ENCODE measurements at regions not wholly inside any gene's neighbourhood (a gene's known extent, or its start where the extent isn't known, plus 50 kb on each side); places are given as distances from the start of the nearest gene placed in this dataset.
"Not testable (repeated sequence)": the region's sequence is repeated elsewhere in the genome, so short reads cannot be mapped to it uniquely, and the experiment has no call there.

GRCh38 chr5:66410122-66410521, 186.1 kb upstream of the MAST4 start:
- in situ Hi-C loops (cut with HindIII; ENCODE audit: low sequenced_read_pairs): no loop called here

GRCh38 chr5:66411701-66412100, 184.5 kb upstream of the MAST4 start:
- in situ Hi-C loops (cut with HindIII; ENCODE audit: low sequenced_read_pairs): no loop called here

DNA sequence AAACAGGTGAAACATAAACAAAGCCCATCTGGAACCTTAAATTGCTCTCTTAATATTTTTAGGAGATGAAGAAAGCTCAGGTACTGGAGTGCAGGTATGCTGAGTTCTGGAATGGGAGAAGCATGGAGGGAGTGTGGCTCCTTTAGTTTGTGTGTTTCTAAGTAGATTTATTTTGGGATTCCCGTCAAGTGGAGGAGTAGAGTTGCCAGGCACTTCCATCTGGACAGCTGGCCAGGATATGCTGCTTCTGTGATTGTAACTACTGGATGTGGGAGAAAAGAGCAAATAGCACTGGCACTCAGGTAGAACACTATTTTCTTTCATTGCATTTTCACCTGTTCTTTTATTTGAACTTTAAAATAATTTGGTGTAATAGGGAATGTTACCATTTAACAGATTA, 182.3 kb upstream of the MAST4 start:
- in situ Hi-C loops (cut with HindIII; ENCODE audit: low sequenced_read_pairs): no loop called here

DNA sequence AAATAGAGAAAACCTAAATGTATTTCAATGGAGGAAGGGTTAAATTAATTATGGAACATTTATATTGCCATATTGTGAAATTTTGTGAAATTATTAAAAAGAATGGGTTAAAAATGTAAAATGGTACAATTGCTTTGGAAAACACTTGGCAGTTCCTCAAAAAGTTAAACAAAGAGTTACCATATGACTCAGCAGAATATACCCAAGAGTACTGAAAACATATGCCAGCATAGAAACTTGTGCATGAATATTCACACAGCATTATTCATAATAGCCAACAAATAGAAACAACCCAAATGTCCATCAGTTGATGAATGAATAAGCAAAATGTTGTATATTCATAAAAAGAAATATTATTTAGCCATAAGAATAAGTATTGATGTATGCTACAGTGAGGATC, 181.0 kb upstream of the MAST4 start:
- in situ Hi-C loops (cut with HindIII; ENCODE audit: low sequenced_read_pairs): no loop called here

- in situ Hi-C loops (cut with HindIII; ENCODE audit: low sequenced_read_pairs): no loop called here
Measured at GRCh38 chr5:66416698-66417097, 179.5 kb upstream of the MAST4 start.

DNA sequence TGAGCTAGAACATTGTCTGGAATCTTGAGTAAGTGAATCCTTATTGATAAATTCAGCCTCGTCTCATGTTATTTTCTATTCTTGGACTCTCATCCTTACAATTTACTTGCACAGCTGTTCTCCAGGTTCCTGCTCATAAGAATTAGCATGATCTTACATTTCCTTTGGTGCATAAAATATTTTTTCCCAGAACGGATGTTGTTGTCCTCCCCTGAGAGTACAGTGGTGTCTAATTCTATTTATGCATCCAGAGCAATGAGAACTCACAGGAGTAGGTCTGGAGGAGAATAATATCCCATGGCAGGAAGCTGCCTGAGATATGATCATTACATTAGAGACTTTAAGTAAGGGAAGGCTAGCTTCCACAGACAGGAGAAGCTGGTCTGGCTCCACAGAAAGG, 178.4 kb upstream of the MAST4 start:
- in situ Hi-C loops (cut with HindIII; ENCODE audit: low sequenced_read_pairs): no loop called here

DNA sequence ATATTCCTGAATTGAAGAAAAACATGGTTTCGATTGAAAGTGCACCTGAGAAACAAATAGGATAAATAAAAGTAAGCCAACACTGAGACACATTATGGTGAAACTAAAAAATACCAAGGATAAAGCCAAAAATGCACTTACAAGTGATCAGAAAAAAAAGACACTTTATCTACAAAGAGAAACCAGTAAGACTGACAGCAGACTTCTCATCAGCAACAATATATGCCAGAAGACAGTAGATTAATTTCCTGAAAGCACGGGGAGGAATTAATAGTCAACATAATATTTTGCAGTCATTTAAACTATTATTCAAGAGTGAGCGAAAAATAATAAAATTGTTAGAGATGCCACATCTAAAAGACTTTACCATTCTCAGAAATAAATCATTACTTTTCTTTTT, 172.7 kb upstream of the MAST4 start:
- in situ Hi-C loops (cut with HindIII; ENCODE audit: low sequenced_read_pairs): no loop called here

DNA sequence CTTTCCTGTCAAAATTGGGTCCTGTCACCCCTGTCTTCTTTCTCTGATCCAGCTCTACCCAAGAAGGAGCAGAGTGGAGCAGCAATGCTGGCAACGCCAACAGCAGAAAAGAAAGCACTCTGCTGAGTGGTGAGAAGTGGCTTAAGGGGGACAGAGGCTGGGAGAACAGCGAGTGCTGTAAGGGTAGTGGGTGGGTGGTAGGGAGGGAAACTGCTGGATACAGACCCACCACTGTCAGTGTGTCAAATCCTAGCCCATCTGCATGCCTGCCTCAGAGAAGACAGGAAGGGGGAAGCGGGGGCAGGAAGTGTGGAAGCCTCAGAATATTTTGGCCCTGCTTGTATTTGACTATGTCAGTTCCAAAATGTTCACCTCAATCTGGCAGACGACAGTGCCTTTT, 170.4 kb upstream of the MAST4 start:
- in situ Hi-C loops (cut with HindIII; ENCODE audit: low sequenced_read_pairs): no loop called here

DNA sequence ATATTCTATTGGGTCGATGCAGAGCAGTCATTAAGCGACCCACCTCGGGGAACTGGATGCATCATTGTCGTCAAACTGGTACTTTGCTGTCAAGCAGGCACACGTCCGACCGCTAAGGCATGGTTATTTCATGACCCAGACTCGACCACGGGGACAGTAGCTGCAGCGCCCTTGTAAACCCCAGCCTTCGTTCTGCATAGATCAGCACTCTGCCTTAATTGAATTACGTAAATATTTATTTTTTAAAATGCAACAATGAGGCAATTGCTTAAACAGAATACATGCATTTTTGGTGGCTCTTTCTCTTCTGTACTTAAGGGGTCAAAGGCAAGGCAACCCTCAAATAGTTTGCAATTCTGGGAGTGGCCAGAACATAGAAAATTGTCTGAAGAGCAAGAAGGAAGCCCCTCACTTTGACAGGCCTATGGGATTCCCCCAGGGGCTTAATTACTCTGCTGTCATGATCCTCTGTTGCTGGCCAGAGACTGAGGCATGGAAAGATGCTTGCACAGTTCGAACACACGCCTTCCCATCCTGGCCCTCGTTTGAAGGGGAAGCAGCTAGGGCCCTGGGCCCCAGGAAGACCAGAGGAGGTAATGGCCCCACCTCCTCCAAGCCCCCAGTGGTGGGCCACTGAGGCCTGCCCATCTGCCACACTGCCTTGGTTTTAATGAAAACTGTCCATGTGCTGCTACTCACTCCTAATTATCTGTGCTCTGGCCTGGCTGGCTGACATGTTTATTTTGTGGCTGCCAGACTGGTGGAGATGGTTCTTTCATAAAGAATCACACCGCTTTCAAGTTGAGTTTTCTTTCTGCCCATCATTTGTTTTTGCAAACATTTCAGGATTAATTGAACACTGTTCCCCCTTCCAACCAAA, 169.7 kb upstream of the MAST4 start:
- in situ Hi-C loops (cut with HindIII; ENCODE audit: low sequenced_read_pairs): no loop called here

GRCh38 chr5:66427139-66427442, 169.1 kb upstream of the MAST4 start:
- in situ Hi-C loops (cut with HindIII; ENCODE audit: low sequenced_read_pairs): no loop called here

DNA sequence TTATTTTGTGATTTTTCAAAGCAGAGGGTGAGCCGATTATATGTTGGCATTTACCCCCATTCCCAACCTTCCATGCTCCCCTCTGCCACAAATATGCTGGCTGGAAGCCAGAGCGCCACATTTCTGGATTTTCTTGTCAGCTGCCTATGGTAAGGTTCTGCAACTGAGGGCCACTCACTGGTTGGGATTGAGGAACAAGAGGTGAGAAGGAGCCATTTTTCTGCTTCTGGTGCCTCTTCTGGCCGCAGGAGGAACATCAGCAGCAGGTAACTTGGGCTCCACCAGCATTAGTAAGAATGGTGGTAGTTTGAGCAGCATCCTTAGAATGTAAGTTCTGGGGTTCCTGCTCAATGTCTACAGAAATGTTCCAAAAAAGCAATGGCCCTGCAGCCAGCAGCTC, 159.5 kb upstream of the MAST4 start:
- in situ Hi-C loops (cut with HindIII; ENCODE audit: low sequenced_read_pairs): no loop called here

- in situ Hi-C loops (cut with HindIII; ENCODE audit: low sequenced_read_pairs): no loop called here
Measured at GRCh38 chr5:66438087-66438486, 158.1 kb upstream of the MAST4 start.

- in situ Hi-C loops (cut with HindIII; ENCODE audit: low sequenced_read_pairs): no loop called here
Measured at GRCh38 chr5:66438696-66439095, 157.5 kb upstream of the MAST4 start.

DNA sequence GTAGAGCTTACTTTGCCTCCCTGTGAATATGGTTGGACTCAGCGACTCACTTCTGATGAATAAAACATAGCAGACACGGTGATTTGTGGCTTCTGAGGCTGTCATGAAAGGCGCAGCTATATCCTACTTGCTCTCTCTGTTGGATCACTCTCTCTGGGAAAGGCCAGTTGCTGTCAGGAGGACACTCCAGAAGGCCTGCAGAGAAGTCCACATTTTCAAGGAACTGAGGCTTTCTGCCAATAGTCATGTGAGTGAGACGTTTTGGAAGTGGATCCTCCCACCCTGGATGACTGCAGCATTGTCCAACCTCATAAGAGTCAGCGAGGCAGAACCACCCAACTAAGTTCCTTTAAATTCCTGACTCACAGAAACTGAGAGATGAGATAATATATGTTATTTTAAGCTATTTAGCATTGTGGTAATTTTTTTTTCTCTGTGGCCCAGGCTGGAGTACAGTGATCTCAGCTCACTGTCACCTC, 156.0 kb upstream of the MAST4 start:
- in situ Hi-C loops (cut with HindIII; ENCODE audit: low sequenced_read_pairs): no loop called here

DNA sequence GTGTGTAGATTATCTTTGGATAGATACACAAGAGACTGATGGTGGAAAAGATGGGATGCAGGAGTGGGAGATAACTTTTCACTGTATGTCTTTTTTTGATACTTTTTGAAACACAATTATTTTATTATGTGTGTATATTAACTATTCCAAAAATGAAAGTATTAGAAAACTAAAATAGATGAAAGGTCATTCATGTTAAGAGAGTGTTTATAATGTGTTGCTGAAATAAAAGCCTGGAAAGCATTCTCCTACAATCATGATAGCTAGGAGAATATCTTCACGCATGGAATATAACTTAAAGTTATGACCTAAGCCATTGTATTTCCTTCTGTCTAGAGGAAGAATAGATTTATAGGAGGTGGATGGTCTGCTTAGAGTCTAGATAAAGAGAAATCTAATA, 154.8 kb upstream of the MAST4 start:
- in situ Hi-C loops (cut with HindIII; ENCODE audit: low sequenced_read_pairs): no loop called here

- in situ Hi-C loops (cut with HindIII; ENCODE audit: low sequenced_read_pairs): no loop called here
Measured at GRCh38 chr5:66442951-66443445, 153.2 kb upstream of the MAST4 start.

DNA sequence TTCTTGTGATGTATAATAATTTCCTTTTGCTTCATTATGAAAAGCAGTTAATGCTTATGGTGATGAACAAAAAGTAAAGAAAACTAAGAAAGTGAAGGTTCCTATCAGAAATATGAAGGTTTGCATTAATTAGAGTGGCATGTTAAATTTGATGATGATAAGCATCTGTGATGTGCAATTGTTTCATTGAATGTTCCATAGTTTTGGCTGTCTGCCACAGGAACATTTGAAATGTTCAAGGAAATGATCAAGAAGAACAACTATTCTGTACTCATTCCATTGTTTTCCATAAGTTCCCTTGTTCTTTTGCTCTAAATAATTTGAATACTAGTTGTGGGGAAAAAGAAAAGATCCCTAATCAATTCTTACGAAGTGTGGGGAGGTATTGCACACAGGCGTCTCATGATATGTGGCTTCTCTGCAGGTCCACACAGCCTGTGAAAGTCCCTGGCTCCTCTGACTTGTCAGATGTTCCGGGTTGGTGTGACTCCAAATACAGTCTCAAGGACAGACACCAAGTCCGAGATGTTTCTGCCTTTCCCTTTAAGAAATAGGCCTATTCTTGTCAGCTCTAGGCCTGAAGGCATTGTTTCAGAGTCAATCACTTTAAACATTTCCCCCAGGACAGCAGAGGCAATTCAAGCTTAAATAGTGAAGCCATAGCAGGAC, 152.6 kb upstream of the MAST4 start:
- in situ Hi-C loops (cut with HindIII; ENCODE audit: low sequenced_read_pairs): no loop called here

- in situ Hi-C loops (cut with HindIII; ENCODE audit: low sequenced_read_pairs): not testable (repeated sequence)
Measured at GRCh38 chr5:66448070-66448469, 148.1 kb upstream of the MAST4 start.

GRCh38 chr5:66450237-66450636, 146.0 kb upstream of the MAST4 start:
- in situ Hi-C loops (cut with HindIII; ENCODE audit: low sequenced_read_pairs): no loop called here

- in situ Hi-C loops (cut with HindIII; ENCODE audit: low sequenced_read_pairs): no loop called here
Measured at GRCh38 chr5:66450988-66451387, 145.2 kb upstream of the MAST4 start.

DNA sequence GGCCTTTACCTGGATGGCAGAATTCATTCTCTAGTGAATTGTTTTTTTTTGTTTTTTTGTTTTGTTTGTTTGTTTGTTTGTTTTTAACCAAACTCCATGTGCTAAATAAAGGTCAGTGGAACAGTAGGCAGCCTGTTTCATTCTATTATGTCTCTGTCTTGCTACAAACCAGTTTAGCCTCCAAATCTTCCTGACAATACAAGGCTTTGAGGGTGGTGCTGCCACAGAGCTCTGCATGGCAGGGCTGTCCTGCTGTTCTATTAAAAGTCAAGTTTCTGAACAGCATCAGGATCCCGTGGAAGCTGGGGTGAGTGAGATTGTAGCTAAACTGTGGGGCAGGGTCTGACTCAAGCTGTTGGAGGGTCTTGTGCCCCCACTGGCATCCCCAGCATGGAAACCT, 144.1 kb upstream of the MAST4 start:
- in situ Hi-C loops (cut with HindIII; ENCODE audit: low sequenced_read_pairs): no loop called here
